ENCODE measurements at regions not wholly inside any gene's neighbourhood (a gene's known extent, or its start where the extent isn't known, plus 50 kb on each side); places are given as distances from the start of the nearest gene placed in this dataset.
A peak's percentile ranks its signal among the peaks of the same experiment; 100 is the strongest.

GRCh38 chrX:132271311-132271778 lies 52.1 kb upstream of the RAP2C start:
- no peak for TF ChIP-seq CTCF (conservative IDR thresholded peaks at IDR 0.05)
- Mint-ChIP-seq H3K4me3 (peak overlapping the region; percentile 82), H3K36me3 (peaks cover 5% of the 10 kb centered on the region), H3K27me3 (no peaks in the 10 kb centered on the region), H3K4me1 (ENCODE audit: unreplicated experiment) (peaks cover 33% of the 10 kb centered on the region), H3K27ac (peak overlapping the region; percentile 89), H3K9me3 (peaks cover 11% of the 10 kb centered on the region)
- DNase-seq (ENCODE audit: extremely low spot score, unreplicated experiment), result no peak

GRCh38 chrX:132270699-132271098 lies 51.5 kb upstream of the RAP2C start:
- DNase-seq (ENCODE audit: extremely low spot score, unreplicated experiment), result no peak
- peaks cover 4% of the 10 kb centered on the region for H3K9me3 Mint-ChIP-seq
- H3K27ac Mint-ChIP-seq, result peak overlapping the region; percentile 89
- H3K4me3 Mint-ChIP-seq, result peak overlapping the region; percentile 82
- peaks cover 5% of the 10 kb centered on the region for H3K36me3 Mint-ChIP-seq
- TF ChIP-seq CTCF (conservative IDR thresholded peaks at IDR 0.05), result no peak
- no peaks in the 10 kb centered on the region for H3K27me3 Mint-ChIP-seq
- peaks cover 33% of the 10 kb centered on the region for H3K4me1 Mint-ChIP-seq (ENCODE audit: unreplicated experiment)

- Mint-ChIP-seq H3K9me3 (peaks cover 4% of the 10 kb centered on the region), H3K27me3 (no peaks in the 10 kb centered on the region), H3K36me3 (peaks cover 5% of the 10 kb centered on the region), H3K27ac (peak overlapping the region; percentile 73), H3K4me3 (no peak overlapping the region), H3K4me1 (ENCODE audit: unreplicated experiment) (peaks cover 33% of the 10 kb centered on the region)
- TF ChIP-seq CTCF (conservative IDR thresholded peaks at IDR 0.05), result no peak
- no peak for DNase-seq (ENCODE audit: extremely low spot score, unreplicated experiment)
Observed at GRCh38 chrX:132270021-132270420, 50.8 kb upstream of the RAP2C start.

Data from type B pancreatic cell (in vitro differentiated cells).